ENCODE measurements at regions not wholly inside any gene's neighbourhood (a gene's known extent, or its start where the extent isn't known, plus 50 kb on each side); places are given as distances from the start of the nearest gene placed in this dataset.

DNA sequence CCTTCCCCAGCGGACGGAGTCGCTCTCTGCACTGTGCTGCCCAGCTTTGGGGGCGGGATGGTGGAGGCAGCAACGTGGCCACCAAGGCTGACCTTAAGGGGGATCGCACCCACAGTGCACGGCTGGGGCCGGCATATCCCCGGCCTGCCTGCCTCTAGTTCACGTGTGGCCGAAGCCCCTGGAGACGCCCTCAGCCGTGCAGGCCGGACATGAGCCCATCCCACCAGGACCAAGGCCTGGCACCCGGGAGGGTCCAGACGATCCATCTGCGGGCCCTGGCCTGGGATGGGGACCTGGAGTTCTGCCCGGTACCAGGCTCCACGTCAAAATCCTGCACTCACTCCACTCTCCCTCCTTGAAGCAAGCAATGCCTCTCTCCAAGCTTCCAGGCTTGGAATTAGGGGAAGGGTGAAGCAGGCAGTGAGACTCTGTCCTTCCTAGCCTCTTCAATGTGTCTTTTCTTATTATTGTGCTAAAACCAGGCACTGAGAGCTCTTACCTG, 520.8 kb downstream of the REEP3 start:
- H3K36me3 ChIP-seq (ENCODE audit: control insufficient read depth in 2 of 2, insufficient read depth in 1 of 2, low read length in 2 of 2), result no peaks in the 10 kb centered on the region
- TF ChIP-seq, protein P1, sequence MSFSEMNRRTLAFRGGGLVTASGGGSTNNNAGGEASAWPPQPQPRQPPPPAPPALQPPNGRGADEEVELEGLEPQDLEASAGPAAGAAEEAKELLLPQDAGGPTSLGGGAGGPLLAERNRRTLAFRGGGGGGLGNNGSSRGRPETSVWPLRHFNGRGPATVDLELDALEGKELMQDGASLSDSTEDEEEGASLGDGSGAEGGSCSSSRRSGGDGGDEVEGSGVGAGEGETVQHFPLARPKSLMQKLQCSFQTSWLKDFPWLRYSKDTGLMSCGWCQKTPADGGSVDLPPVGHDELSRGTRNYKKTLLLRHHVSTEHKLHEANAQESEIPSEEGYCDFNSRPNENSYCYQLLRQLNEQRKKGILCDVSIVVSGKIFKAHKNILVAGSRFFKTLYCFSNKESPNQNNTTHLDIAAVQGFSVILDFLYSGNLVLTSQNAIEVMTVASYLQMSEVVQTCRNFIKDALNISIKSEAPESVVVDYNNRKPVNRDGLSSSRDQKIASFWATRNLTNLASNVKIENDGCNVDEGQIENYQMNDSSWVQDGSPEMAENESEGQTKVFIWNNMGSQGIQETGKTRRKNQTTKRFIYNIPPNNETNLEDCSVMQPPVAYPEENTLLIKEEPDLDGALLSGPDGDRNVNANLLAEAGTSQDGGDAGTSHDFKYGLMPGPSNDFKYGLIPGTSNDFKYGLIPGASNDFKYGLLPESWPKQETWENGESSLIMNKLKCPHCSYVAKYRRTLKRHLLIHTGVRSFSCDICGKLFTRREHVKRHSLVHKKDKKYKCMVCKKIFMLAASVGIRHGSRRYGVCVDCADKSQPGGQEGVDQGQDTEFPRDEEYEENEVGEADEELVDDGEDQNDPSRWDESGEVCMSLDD (tag by site-specific recombination; IDR thresholded peaks at IDR 0.05), result no peak
- TF ChIP-seq, protein P2, sequence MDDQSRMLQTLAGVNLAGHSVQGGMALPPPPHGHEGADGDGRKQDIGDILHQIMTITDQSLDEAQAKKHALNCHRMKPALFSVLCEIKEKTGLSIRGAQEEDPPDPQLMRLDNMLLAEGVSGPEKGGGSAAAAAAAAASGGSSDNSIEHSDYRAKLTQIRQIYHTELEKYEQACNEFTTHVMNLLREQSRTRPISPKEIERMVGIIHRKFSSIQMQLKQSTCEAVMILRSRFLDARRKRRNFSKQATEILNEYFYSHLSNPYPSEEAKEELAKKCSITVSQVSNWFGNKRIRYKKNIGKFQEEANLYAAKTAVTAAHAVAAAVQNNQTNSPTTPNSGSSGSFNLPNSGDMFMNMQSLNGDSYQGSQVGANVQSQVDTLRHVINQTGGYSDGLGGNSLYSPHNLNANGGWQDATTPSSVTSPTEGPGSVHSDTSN (CRISPR knock-in tag; IDR thresholded peaks at IDR 0.05), result no peak
- TF ChIP-seq ZNF10 (tag by site-specific recombination; IDR thresholded peaks at IDR 0.05) (no peak), ZNF623 (tag by site-specific recombination; IDR thresholded peaks at IDR 0.05) (no peak), ZNF529 (tag by site-specific recombination; IDR thresholded peaks at IDR 0.05; ENCODE audit: insufficient replicate concordance) (no peak), ZNF677 (tag by site-specific recombination; IDR thresholded peaks at IDR 0.05) (no peak), ZNF510 (tag by site-specific recombination; IDR thresholded peaks at IDR 0.05; ENCODE audit: insufficient replicate concordance) (no peak)
- TF ChIP-seq, protein P3, sequence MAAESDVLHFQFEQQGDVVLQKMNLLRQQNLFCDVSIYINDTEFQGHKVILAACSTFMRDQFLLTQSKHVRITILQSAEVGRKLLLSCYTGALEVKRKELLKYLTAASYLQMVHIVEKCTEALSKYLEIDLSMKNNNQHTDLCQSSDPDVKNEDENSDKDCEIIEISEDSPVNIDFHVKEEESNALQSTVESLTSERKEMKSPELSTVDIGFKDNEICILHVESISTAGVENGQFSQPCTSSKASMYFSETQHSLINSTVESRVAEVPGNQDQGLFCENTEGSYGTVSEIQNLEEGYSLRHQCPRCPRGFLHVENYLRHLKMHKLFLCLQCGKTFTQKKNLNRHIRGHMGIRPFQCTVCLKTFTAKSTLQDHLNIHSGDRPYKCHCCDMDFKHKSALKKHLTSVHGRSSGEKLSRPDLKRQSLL (tag by site-specific recombination; IDR thresholded peaks at IDR 0.05), result no peak
- TF ChIP-seq, protein P4, sequence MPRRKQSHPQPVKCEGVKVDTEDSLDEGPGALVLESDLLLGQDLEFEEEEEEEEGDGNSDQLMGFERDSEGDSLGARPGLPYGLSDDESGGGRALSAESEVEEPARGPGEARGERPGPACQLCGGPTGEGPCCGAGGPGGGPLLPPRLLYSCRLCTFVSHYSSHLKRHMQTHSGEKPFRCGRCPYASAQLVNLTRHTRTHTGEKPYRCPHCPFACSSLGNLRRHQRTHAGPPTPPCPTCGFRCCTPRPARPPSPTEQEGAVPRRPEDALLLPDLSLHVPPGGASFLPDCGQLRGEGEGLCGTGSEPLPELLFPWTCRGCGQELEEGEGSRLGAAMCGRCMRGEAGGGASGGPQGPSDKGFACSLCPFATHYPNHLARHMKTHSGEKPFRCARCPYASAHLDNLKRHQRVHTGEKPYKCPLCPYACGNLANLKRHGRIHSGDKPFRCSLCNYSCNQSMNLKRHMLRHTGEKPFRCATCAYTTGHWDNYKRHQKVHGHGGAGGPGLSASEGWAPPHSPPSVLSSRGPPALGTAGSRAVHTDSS (tag by site-specific recombination; IDR thresholded peaks at IDR 0.05), result no peak
- TF ChIP-seq, protein P5, sequence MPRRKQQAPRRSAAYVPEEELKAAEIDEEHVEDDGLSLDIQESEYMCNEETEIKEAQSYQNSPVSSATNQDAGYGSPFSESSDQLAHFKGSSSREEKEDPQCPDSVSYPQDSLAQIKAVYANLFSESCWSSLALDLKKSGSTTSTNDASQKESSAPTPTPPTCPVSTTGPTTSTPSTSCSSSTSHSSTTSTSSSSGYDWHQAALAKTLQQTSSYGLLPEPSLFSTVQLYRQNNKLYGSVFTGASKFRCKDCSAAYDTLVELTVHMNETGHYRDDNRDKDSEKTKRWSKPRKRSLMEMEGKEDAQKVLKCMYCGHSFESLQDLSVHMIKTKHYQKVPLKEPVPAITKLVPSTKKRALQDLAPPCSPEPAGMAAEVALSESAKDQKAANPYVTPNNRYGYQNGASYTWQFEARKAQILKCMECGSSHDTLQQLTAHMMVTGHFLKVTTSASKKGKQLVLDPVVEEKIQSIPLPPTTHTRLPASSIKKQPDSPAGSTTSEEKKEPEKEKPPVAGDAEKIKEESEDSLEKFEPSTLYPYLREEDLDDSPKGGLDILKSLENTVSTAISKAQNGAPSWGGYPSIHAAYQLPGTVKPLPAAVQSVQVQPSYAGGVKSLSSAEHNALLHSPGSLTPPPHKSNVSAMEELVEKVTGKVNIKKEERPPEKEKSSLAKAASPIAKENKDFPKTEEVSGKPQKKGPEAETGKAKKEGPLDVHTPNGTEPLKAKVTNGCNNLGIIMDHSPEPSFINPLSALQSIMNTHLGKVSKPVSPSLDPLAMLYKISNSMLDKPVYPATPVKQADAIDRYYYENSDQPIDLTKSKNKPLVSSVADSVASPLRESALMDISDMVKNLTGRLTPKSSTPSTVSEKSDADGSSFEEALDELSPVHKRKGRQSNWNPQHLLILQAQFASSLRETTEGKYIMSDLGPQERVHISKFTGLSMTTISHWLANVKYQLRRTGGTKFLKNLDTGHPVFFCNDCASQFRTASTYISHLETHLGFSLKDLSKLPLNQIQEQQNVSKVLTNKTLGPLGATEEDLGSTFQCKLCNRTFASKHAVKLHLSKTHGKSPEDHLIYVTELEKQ (tag by site-specific recombination; IDR thresholded peaks at IDR 0.05; ENCODE audit: borderline replicate concordance), result no peak
- POLR2A ChIA-PET, result no interaction called here

DNA sequence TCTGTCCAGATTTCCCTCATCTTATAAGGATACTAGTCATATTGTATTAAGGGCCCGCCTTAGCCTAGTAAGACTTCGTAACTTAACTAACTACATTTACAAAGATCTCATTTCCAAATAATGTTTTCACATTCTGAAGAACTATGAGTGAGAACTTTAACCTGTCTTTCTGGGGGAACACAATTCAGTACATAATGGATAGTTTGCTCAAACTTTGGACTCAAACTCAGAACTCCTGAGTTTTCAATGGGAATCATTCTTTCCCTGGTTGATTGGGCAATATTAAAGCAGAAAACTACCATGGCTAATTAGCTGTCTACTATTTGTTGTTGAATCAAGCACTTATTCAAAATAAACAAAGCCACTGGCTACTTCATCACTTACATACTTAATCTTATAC, 522.9 kb downstream of the REEP3 start:
- Histone ChIP-seq H3K36me3 (ENCODE audit: control insufficient read depth in 2 of 2, insufficient read depth in 1 of 2, low read length in 2 of 2) (no peaks in the 10 kb centered on the region), H3K9me3 (ENCODE audit: control insufficient read depth, insufficient read depth, low read depth, low read length) (no peaks in the 10 kb centered on the region), H3K27ac (ENCODE audit: extremely low read depth, low read depth, low read length) (no peak overlapping the region), H3K4me3 (ENCODE audit: low read depth, low read length) (no peak overlapping the region), H3K4me1 (ENCODE audit: control insufficient read depth, insufficient read depth, low read length) (no peaks in the 10 kb centered on the region)
- ChIA-PET CTCF (interaction anchor here (1.6 kb wide), 1 partner anchor 67 kb away, joined by 8 read pairs; no protein-coding TSS in a partner anchor), POLR2A (no interaction called here)
- TF ChIP-seq, protein P6, sequence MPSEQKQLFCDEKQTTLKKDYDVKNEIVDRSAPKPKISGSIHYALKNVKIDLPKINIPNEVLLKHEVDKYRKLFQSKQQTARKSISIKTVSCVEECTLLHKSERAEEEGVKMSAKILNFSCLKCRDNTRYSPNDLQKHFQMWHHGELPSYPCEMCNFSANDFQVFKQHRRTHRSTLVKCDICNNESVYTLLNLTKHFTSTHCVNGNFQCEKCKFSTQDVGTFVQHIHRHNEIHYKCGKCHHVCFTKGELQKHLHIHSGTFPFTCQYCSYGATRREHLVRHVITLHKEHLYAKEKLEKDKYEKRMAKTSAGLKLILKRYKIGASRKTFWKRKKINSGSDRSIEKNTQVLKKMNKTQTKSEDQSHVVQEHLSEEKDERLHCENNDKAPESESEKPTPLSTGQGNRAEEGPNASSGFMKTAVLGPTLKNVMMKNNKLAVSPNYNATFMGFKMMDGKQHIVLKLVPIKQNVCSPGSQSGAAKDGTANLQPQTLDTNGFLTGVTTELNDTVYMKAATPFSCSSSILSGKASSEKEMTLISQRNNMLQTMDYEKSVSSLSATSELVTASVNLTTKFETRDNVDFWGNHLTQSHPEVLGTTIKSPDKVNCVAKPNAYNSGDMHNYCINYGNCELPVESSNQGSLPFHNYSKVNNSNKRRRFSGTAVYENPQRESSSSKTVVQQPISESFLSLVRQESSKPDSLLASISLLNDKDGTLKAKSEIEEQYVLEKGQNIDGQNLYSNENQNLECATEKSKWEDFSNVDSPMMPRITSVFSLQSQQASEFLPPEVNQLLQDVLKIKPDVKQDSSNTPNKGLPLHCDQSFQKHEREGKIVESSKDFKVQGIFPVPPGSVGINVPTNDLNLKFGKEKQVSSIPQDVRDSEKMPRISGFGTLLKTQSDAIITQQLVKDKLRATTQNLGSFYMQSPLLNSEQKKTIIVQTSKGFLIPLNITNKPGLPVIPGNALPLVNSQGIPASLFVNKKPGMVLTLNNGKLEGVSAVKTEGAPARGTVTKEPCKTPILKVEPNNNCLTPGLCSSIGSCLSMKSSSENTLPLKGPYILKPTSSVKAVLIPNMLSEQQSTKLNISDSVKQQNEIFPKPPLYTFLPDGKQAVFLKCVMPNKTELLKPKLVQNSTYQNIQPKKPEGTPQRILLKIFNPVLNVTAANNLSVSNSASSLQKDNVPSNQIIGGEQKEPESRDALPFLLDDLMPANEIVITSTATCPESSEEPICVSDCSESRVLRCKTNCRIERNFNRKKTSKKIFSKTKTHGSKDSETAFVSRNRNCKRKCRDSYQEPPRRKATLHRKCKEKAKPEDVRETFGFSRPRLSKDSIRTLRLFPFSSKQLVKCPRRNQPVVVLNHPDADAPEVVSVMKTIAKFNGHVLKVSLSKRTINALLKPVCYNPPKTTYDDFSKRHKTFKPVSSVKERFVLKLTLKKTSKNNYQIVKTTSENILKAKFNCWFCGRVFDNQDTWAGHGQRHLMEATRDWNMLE (tag by site-specific recombination; conservative IDR thresholded peaks at IDR 0.05; ENCODE audit: low read depth), result no peak
- TF ChIP-seq ZBTB20 (tag by site-specific recombination; IDR thresholded peaks at IDR 0.05), result no peak
- no peak for TF ChIP-seq ZNF174 (tag by site-specific recombination; IDR thresholded peaks at IDR 0.05)
- no peak for TF ChIP-seq ZFP37 (tag by site-specific recombination; IDR thresholded peaks at IDR 0.05)
- TF ChIP-seq ZNF623 (tag by site-specific recombination; IDR thresholded peaks at IDR 0.05), result no peak
- no peak for TF ChIP-seq ZNF112 (tag by site-specific recombination; IDR thresholded peaks at IDR 0.05)
- no peak for TF ChIP-seq ZNF23 (tag by site-specific recombination; IDR thresholded peaks at IDR 0.05; ENCODE audit: borderline replicate concordance)

More for the DNA sequence above, 520.8 kb downstream of the REEP3 start:
- Histone ChIP-seq H3K27ac (ENCODE audit: extremely low read depth, low read depth, low read length) (no peak overlapping the region), H3K4me3 (ENCODE audit: low read depth, low read length) (no peak overlapping the region), H3K4me1 (ENCODE audit: control insufficient read depth, insufficient read depth, low read length) (no peaks in the 10 kb centered on the region), H3K9me3 (ENCODE audit: control insufficient read depth, insufficient read depth, low read depth, low read length) (no peaks in the 10 kb centered on the region)
- CTCF ChIA-PET, result interaction anchor here (0.5 to 2.5 kb wide), 21 partner anchors 8 to 1638 kb away, joined by 3 to 18 read pairs (median 3); no protein-coding TSS in a partner anchor
